Mesendoderm (in vitro differentiated cells): ENCODE measurements at regions not wholly inside any gene's neighbourhood (a gene's known extent, or its start where the extent isn't known, plus 50 kb on each side); places are given as distances from the start of the nearest gene placed in this dataset.

ENCODE experiments used
- DNase-seq: peaks from one replicate; pipeline ENCODE4 v3.0.0; 2013
- H2AK5ac ChIP-seq: 2 replicates; pipeline ENCODE4 v1.6.1; 2013; ENCODE audit warnings: low read length, inconsistent platforms
- H2BK120ac ChIP-seq: 2 replicates; pipeline ENCODE4 v1.6.1; 2013; ENCODE audit warnings: low read depth, mild to moderate bottlenecking, low read length, moderate library complexity, mixed read lengths
- H2BK15ac ChIP-seq: replicated peaks from 2 replicates; pipeline ENCODE4 v1.6.1; 2013; ENCODE audit warnings: low read depth, mild to moderate bottlenecking, moderate library complexity
- H2BK5ac ChIP-seq: 2 replicates; pipeline ENCODE4 v1.6.1; 2013; ENCODE audit warnings: low read length, inconsistent platforms
- H3K18ac ChIP-seq: 2 replicates; pipeline ENCODE4 v1.6.1; 2013; ENCODE audit warnings: mild to moderate bottlenecking, low read length, mixed read lengths
- H3K23ac ChIP-seq: one replicate; pipeline ENCODE4 v1.6.1; 2013; ENCODE audit warnings: low read length
- H3K27ac ChIP-seq: 2 replicates; pipeline ENCODE4 v1.5.1; 2013; ENCODE audit warnings: low read depth, mild to moderate bottlenecking, inconsistent platforms, low read length, moderate library complexity
- H3K27me3 ChIP-seq: 2 replicates; pipeline ENCODE4 v1.6.1; 2013; ENCODE audit warnings: low read length, control low read depth, mild to moderate bottlenecking, inconsistent platforms; ENCODE audit not compliant: insufficient read depth, poor library complexity
- H3K36me3 ChIP-seq: 2 replicates; pipeline ENCODE4 v1.6.1; 2013; ENCODE audit warnings: low read length, inconsistent platforms; ENCODE audit not compliant: control insufficient read depth, insufficient read depth
- H3K4ac ChIP-seq: one replicate; pipeline ENCODE4 v1.6.1; 2013; ENCODE audit warnings: low read depth, mild to moderate bottlenecking, low read length, moderate library complexity
- H3K4me1 ChIP-seq: 2 replicates; pipeline ENCODE4 v1.6.1; 2013; ENCODE audit warnings: low read depth, low read length, inconsistent platforms; ENCODE audit not compliant: control insufficient read depth
- H3K4me2 ChIP-seq: 2 replicates; pipeline ENCODE4 v1.6.1; 2013; ENCODE audit warnings: low read length
- H3K4me3 ChIP-seq: 2 replicates; pipeline ENCODE4 v1.5.1; 2013; ENCODE audit warnings: mild to moderate bottlenecking, low read length
- H3K56ac ChIP-seq: one replicate; pipeline ENCODE4 v1.6.1; 2013; ENCODE audit warnings: low read length
- H3K79me1 ChIP-seq: 2 replicates; pipeline ENCODE4 v1.6.1; 2013; ENCODE audit warnings: low read length, inconsistent platforms
- H3K79me2 ChIP-seq: 2 replicates; pipeline ENCODE4 v1.6.1; 2013; ENCODE audit warnings: mild to moderate bottlenecking, low read length; ENCODE audit not compliant: control insufficient read depth, insufficient read depth
- H3K9ac ChIP-seq: 2 replicates; pipeline ENCODE4 v1.6.1; 2013; ENCODE audit warnings: low read length, inconsistent platforms
- H4K5ac ChIP-seq: one replicate; pipeline ENCODE4 v1.6.1; 2013; ENCODE audit warnings: low read length
- H4K8ac ChIP-seq: one replicate; pipeline ENCODE4 v1.6.1; 2013; ENCODE audit warnings: low read depth, mild to moderate bottlenecking, control low read depth, low read length, moderate library complexity
- WGBS: extraction: QIAGEN DNeasy Blood & Tissue Kit; methylation state at CpG from one replicate; pipeline ENCODE4 v1.1.7; 2013; ENCODE audit warnings: low lambda C conversion rate, missing lambda C conversion rate; ENCODE audit not compliant: insufficient coverage; ENCODE audit errors: extremely low coverage; 5-methylcytosine and 5-hydroxymethylcytosine counted together

DNA sequence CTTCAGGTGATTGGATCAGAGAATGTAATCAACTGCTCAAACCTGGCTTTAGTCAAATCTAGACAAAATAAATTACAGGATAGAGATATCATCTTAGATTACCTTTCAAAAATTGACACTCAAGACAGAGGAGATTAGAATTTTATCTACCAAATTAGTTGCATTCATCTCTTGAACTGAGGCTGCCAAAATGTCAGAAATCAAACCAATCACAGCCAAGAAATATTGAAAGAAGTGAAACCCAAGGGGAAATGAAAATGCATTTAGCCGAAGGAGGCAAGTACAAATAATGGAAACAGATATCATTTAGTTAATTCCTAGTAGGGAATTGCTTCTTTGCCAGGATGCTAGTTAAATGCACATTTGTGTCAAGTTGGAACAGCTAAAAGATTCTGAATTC is 261.1 kb upstream of the PDZRN3 start:
- Histone ChIP-seq H3K18ac (no peak overlapping the region), H3K23ac (no peak overlapping the region), H4K8ac (no peak overlapping the region), H3K4me3 (no peak overlapping the region), H2BK15ac (no peak overlapping the region), H4K5ac (no peak overlapping the region), H3K27ac (no peak overlapping the region), H3K36me3 (no peaks in the 10 kb centered on the region), H3K56ac (no peak overlapping the region), H3K4me2 (no peak overlapping the region), H3K9ac (no peak overlapping the region), H3K4me1 (no peaks in the 10 kb centered on the region), H2BK5ac (no peak overlapping the region), H3K79me1 (no peaks in the 10 kb centered on the region), H2BK120ac (no peak overlapping the region), H2AK5ac (no peak overlapping the region), H3K79me2 (no peaks in the 10 kb centered on the region), H3K4ac (no peak overlapping the region), H3K27me3 (no peaks in the 10 kb centered on the region)
- WGBS: no CpG with 5 or more reads among the region's 1 CpG
- no peak for DNase-seq

DNA sequence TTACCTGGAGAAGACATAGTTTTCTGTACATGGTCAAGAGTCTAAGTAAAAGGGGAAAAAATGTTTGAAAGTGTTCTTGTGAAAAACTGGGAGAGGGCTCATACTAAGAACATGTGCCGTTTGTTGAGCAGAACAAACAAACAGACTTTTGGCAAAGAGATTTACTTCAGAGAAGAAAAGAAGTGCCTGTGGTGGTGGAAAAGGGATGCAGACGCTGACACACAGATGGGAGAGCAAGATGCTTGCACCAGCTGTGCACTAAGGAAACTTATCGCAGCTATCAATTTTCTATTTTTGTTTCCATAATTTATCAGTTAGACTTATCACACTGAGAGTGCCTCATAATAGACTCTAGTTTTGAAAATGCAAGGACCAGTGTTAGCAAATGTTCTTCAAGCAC is 259.6 kb upstream of the PDZRN3 start:
- Histone ChIP-seq H3K27me3 (no peaks in the 10 kb centered on the region), H3K36me3 (no peaks in the 10 kb centered on the region), H3K18ac (no peak overlapping the region), H3K23ac (no peak overlapping the region), H4K8ac (no peak overlapping the region), H3K4ac (no peak overlapping the region), H3K4me1 (no peaks in the 10 kb centered on the region), H3K27ac (no peak overlapping the region), H3K4me2 (no peak overlapping the region), H3K79me2 (no peaks in the 10 kb centered on the region), H3K79me1 (no peaks in the 10 kb centered on the region), H2BK15ac (no peak overlapping the region), H4K5ac (no peak overlapping the region), H3K4me3 (no peak overlapping the region), H2BK120ac (no peak overlapping the region), H3K9ac (no peak overlapping the region), H2BK5ac (no peak overlapping the region), H3K56ac (no peak overlapping the region), H2AK5ac (no peak overlapping the region)
- no peak for DNase-seq
- WGBS: no CpG with 5 or more reads among the region's 3 CpGs

DNA sequence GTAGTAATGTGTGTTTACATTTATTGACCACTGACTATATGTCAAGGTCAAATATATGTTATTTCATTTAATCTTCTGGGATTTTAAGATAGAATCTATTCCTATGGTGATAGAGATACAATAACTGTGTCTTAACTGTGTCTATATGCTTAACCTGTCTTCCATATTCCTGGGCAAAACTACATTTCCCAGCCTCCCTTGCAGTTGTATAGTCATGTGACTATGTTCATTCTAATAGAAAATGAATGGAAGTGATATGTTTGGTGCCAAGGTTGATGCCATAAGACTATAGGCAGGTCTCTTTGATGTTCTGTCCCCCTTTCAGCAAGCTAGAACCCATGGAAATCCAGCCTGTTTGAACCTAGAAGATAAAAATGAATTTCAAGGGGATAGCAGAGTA is 258.8 kb upstream of the PDZRN3 start:
- H3K18ac ChIP-seq: no peak overlapping the region
- no peak overlapping the region for H3K27ac ChIP-seq
- no peak overlapping the region for H3K23ac ChIP-seq
- no peak overlapping the region for H4K8ac ChIP-seq
- no peak overlapping the region for H3K4me3 ChIP-seq
- no peaks in the 10 kb centered on the region for H3K27me3 ChIP-seq
- H3K79me2 ChIP-seq: no peaks in the 10 kb centered on the region
- H2BK5ac ChIP-seq: no peak overlapping the region
- no peak overlapping the region for H2BK120ac ChIP-seq
- H2BK15ac ChIP-seq: no peak overlapping the region
- no peaks in the 10 kb centered on the region for H3K4me1 ChIP-seq
- H2AK5ac ChIP-seq: no peak overlapping the region
- no peak overlapping the region for H3K56ac ChIP-seq
- H3K36me3 ChIP-seq: no peaks in the 10 kb centered on the region
- no peak overlapping the region for H3K9ac ChIP-seq
- H3K4me2 ChIP-seq: no peak overlapping the region
- H3K4ac ChIP-seq: no peak overlapping the region
- H3K79me1 ChIP-seq: no peaks in the 10 kb centered on the region
- no peak for DNase-seq
- H4K5ac ChIP-seq: no peak overlapping the region

DNA sequence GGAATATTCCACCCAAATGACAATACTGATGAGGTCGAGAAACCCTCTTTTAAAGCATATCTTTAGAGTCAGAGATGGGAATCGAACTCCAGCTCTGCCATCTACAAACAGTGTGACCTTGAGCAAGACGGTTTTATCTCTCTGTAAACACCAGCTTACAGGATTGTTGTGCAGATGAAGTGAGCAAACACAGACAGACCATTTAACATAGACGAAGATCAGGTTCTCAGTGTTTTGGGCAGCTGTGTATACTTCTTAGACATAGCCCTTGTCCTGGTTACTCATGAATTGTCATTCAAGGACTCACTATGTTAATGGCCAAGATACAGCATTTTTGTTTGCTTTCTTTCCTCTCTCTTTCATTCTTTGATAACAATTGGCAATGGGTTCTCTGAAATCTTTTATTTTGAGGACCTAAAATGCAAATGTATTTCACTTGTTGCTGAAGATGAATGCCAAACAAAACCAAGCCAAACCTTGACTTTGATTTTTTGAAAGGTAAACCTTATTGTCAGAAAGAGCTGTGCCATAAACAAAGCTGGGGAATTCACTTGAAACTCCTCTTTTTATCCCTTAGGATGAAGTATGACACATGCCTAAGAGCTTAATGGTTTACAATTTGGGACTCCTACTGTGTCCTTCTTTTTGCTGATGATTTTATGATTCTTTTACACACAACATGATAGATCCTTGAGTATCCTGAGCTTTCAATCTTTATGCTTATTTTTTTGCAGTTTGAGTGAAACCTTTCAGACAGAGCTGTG is 250.0 kb upstream of the PDZRN3 start:
- H3K79me2 ChIP-seq: no peaks in the 10 kb centered on the region
- no peaks in the 10 kb centered on the region for H3K79me1 ChIP-seq
- H3K4ac ChIP-seq: no peak overlapping the region
- no peak overlapping the region for H2BK15ac ChIP-seq
- no peaks in the 10 kb centered on the region for H3K27me3 ChIP-seq
- no peak overlapping the region for H2BK5ac ChIP-seq
- H3K4me2 ChIP-seq: no peak overlapping the region
- H4K5ac ChIP-seq: no peak overlapping the region
- H3K56ac ChIP-seq: no peak overlapping the region
- H3K27ac ChIP-seq: no peak overlapping the region
- H3K4me3 ChIP-seq: no peak overlapping the region
- WGBS: no CpG with 5 or more reads among the region's 4 CpGs
- no peak overlapping the region for H3K9ac ChIP-seq
- H2AK5ac ChIP-seq: no peak overlapping the region
- no peak overlapping the region for H3K23ac ChIP-seq
- no peak overlapping the region for H2BK120ac ChIP-seq
- H3K18ac ChIP-seq: no peak overlapping the region
- DNase-seq: no peak
- H3K36me3 ChIP-seq: no peaks in the 10 kb centered on the region
- H4K8ac ChIP-seq: no peak overlapping the region
- H3K4me1 ChIP-seq: no peaks in the 10 kb centered on the region

DNA sequence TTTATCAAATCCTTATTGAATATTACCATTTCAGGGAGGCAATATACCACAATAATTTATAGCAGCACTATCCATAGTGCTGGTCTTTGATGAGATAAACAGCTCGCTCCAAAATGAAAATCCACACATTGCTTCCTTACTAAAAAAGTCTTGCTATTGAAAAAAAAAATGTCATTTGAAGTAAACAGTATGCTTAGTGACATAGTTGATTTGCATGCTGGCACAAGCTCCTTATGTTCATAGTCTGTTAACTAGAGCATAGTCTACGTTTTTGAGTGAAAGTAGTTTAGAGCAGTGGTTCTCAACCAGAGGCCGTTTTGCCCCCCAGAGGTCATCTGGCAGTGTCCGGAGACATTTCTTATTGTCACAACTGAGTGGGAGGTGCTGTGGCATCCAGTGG is 249.4 kb upstream of the PDZRN3 start:
- Histone ChIP-seq H2BK15ac (no peak overlapping the region), H3K36me3 (no peaks in the 10 kb centered on the region), H3K79me2 (no peaks in the 10 kb centered on the region), H3K4me2 (no peak overlapping the region), H3K4ac (no peak overlapping the region), H4K8ac (no peak overlapping the region), H2AK5ac (no peak overlapping the region), H3K27ac (no peak overlapping the region), H3K79me1 (no peaks in the 10 kb centered on the region), H2BK120ac (no peak overlapping the region), H3K27me3 (no peaks in the 10 kb centered on the region), H2BK5ac (no peak overlapping the region), H3K4me1 (no peaks in the 10 kb centered on the region), H3K18ac (no peak overlapping the region), H3K4me3 (no peak overlapping the region), H3K56ac (no peak overlapping the region), H3K9ac (no peak overlapping the region), H4K5ac (no peak overlapping the region), H3K23ac (no peak overlapping the region)
- no CpG with 5 or more reads among the region's 4 CpGs for WGBS
- DNase-seq: no peak

DNA sequence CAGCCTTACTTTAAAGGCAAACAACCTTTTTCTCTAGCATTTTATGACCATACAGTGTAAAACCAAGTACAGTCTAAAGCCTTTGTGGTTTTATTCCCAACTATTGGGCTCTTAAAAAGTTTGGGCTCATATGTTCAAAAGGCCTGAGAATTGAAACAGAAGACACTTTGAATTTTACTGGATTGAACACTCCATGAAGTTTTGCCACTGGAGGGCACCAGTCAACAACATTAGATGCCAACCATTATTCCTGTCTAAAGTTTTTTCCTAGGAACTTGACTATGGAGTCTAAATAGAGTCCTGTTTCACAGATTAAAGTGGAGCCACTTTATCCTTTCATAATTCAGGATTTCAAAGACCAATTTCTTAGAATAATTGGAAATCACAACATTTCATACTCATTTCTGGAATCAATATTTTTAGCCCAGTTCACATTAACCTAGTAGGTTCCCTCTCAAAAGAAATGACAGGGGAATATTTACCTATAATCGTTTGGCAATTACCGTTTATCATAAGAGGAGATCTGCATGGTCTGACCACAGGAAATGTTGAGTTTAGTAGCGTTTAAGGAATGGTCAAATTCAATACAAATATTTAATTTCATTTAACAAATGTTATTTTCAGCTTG is 244.1 kb upstream of the PDZRN3 start:
- H3K27me3 ChIP-seq: no peaks in the 10 kb centered on the region
- no CpG with 5 or more reads among the region's 3 CpGs for WGBS
- H3K4me1 ChIP-seq: no peaks in the 10 kb centered on the region
- no peak overlapping the region for H4K8ac ChIP-seq
- no peaks in the 10 kb centered on the region for H3K36me3 ChIP-seq
- no peak overlapping the region for H3K56ac ChIP-seq
- H2BK5ac ChIP-seq: no peak overlapping the region
- no peaks in the 10 kb centered on the region for H3K79me1 ChIP-seq
- H3K4ac ChIP-seq: no peak overlapping the region
- H3K79me2 ChIP-seq: no peaks in the 10 kb centered on the region
- no peak overlapping the region for H2AK5ac ChIP-seq
- H3K27ac ChIP-seq: no peak overlapping the region
- no peak overlapping the region for H3K4me3 ChIP-seq
- no peak overlapping the region for H4K5ac ChIP-seq
- no peak overlapping the region for H2BK120ac ChIP-seq
- no peak overlapping the region for H3K9ac ChIP-seq
- H3K4me2 ChIP-seq: no peak overlapping the region
- H3K23ac ChIP-seq: no peak overlapping the region
- no peak overlapping the region for H3K18ac ChIP-seq
- DNase-seq: peak; percentile 45
- H2BK15ac ChIP-seq: no peak overlapping the region
